ENCODE measurements at regions not wholly inside any gene's neighbourhood (a gene's known extent, or its start where the extent isn't known, plus 50 kb on each side); places are given as distances from the start of the nearest gene placed in this dataset.

DNA sequence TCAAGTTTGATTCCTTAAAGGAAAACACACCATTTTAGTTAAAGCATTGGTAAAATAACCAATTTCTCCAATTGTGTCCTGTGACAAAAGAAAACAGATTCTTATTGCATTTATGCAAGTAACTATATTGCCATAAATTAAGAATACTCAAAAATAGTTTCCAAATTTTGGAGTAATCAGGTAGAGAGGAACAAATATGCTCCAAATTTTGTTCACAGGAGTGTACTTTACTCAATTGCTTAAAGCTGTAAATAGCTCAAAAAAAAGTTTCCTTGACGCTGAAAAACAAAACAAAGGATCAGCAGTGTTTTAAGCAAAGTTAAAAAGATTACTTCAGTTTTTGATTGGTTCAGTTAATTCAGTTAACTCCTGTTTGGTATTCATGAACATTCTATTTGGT, 52.2 kb upstream of the INHBA start:
- DNase-seq (ENCODE audit: low read depth in 2 of 3, low spot score in 1 of 3), result no peak

DNA sequence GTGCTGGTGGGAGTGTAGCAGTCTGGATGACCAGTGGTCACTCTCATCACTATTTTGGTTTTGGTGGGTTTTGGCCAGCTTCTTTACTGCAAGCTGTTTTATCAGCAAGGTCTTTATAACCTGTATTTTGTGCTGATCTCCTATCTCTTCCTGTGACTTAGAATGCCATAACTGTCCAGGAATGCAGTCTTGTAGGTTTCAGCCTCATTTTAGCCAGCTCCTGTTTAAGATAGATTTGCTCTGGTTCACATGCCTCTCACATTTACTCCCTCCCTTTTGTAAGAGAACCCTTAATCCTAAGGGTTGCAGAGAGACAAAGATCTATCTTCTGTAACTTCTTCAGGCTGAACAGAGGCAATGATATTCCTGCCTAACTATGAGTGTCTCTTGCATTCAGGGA, 51.2 kb upstream of the INHBA start:
- no peak for DNase-seq (ENCODE audit: low read depth in 2 of 3, low spot score in 1 of 3)
